GM18873 (cell line): ENCODE measurements at regions not wholly inside any gene's neighbourhood (a gene's known extent, or its start where the extent isn't known, plus 50 kb on each side); places are given as distances from the start of the nearest gene placed in this dataset.
"Not testable (repeated sequence)": the region's sequence is repeated elsewhere in the genome, so short reads cannot be mapped to it uniquely, and the experiment has no call there.

Source experiments
- ATAC-seq: cut with Tn5 transposase; IDR thresholded peaks from one replicate; pipeline ENCODE4 v1.9.1; 2021; ENCODE audit warnings: mild to moderate bottlenecking, moderate library complexity, moderate number of reproducible peaks; ENCODE audit not compliant: unreplicated experiment, low FRiP score

- no peak for ATAC-seq
These were observed 55.0 kb upstream of the PPP1R2C start for GRCh38 chrX:42832764-42833549.

DNA sequence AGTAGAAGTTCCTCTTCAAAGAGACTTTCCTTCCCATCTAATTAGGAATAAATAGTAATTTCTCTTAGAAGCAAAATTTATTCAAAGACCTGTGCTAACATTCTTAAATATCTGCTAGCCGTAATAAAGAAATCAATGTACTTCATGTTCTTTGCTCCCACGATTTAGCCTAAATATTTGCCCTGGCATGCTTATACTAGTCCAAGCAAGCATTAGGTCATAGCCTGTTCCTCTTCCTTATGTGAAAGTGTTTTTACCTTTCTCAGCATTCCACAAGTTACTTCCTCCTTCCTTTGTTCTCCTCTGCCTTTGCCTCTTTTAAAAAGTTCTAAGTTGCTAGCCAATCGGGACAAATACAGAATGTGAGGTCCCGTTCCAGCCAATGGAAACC, 55.6 kb upstream of the PPP1R2C start:
- ATAC-seq: not testable (repeated sequence)

GRCh38 chrX:42837101-42837726, 59.3 kb upstream of the PPP1R2C start:
- no peak for ATAC-seq

GRCh38 chrX:42837747-42838146, 59.8 kb upstream of the PPP1R2C start:
- no peak for ATAC-seq

- no peak for ATAC-seq
These were observed 61.7 kb upstream of the PPP1R2C start for GRCh38 chrX:42839632-42840031.

DNA sequence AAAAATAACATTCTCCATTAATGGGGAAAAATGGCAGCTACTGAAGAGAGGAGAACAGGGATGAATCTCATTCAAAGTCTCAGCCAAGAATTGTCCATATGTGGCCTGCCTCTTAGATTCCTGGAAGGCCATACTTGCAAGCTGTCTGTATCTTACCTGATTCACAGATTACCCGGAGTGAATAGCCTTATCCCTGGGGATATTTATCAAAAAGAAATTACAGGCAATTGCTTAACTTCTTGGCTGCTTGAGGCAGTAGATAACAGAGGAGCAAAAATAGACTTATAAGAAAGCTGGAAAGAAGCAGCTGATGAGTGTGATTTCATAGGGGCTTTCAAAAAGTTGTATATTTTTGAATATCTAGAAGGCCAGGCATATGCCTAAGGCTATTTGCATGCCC, 68.8 kb upstream of the PPP1R2C start:
- no peak for ATAC-seq

- ATAC-seq: no peak
These were observed 77.3 kb upstream of the PPP1R2C start for GRCh38 chrX:42855259-42855658.

- ATAC-seq: no peak
These were observed 79.8 kb upstream of the PPP1R2C start for GRCh38 chrX:42857766-42858165.

- no peak for ATAC-seq
These were observed 91.0 kb upstream of the PPP1R2C start for GRCh38 chrX:42869011-42869410.

DNA sequence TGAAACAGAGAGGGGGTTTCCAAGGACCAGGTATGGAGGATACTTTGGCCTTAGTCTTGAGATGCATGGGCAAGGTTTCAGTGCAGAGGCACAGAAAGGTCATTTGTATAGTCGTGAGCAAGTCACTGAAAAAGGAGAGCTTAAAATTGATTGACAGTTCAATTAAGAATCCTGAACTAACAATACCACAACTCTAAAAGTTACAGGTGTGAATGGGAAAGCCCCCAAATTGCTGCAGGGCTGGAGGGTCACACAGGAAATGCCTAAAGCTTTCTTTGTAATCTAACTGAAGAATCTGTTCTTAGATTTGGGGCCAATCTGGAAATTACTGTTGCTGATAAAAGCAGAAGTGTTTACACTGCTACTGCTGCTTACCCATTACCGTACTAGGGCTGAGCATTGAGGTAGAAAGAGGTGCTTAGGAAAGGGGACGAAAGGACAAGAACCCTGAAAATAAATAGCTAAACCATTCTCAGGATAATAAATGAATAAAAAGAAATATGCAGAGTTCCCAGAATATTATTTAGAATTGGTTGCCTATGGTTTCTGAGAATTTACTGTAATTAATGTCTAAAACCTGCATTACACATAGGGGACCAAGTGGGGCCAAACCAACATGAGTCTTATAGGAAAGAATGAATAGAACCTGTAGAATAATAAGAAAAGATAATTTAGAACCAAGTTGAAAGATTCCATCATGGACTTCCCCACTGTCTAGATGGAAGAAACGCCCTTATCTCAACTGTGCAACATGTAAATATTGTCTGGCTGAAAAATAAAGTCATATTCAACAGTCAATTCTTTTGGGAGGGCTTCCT, 91.9 kb upstream of the PPP1R2C start:
- peak; percentile 82 for ATAC-seq

- no peak for ATAC-seq
These were observed 108.6 kb upstream of the PPP1R2C start for GRCh38 chrX:42886519-42886918.

GRCh38 chrX:42900947-42901346, 123.0 kb upstream of the PPP1R2C start:
- ATAC-seq: no peak

- no peak for ATAC-seq
These were observed 124.5 kb upstream of the PPP1R2C start for GRCh38 chrX:42902513-42902912.

DNA sequence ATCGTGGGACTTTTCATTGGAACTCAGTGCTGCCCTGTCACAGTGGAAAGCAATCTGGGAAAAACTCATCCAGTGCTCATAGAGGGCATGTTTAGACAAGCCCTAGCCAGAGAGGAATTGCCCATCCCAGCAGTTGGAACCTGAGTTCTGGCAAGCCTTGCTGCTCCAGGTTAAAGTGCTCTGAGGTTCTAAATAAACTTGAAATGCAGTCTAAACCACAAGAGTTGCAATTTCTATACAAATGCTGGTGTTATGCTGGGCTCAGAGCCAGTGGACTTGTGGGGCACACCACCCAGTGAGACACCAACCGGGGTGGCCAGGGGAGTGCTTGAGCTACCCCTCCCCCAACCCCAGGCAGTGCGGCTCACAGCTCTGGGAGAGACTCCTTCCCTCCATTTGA, 142.8 kb upstream of the PPP1R2C start:
- ATAC-seq: no peak

- no peak for ATAC-seq
These were observed 152.1 kb upstream of the PPP1R2C start for GRCh38 chrX:42930071-42930470.

GRCh38 chrX:42930951-42931350, 153.0 kb upstream of the PPP1R2C start:
- ATAC-seq: no peak

GRCh38 chrX:42933187-42933586, 155.2 kb upstream of the PPP1R2C start:
- ATAC-seq: no peak

DNA sequence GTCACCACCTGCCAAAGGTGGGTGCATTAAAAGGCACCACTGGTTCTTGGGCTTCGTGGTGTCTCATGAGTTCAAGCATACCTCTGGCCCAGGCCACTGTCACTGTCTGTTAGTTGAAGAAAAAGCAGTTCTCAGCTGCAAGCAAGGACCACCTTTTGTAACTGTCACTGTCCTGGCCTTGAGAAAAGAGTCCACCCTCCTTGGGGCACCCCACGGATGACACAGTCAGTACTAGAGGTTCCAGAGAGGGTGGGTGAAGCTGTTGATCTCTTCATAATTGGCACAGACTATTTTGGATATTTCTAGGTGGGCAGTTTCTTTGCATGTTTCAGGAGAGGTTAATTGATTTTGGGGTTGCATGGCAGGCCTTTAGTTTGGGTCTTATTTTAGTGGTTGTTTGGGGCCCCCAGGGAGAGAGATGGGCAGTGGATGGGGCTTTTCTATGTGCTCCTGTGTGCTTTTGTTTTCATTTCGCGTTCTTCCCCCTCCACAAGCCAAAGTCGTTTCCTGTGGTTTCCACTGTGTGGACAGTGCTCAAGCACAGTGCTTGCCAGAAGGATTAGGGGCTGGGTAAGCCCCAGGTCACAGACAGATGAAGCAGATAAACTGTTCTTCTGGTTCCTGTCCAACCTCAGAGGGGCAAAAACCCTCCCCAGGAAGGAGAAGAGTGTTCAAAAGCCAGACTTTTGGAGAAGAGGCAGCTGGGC, 156.2 kb upstream of the PPP1R2C start:
- peak; percentile 94 for ATAC-seq

DNA sequence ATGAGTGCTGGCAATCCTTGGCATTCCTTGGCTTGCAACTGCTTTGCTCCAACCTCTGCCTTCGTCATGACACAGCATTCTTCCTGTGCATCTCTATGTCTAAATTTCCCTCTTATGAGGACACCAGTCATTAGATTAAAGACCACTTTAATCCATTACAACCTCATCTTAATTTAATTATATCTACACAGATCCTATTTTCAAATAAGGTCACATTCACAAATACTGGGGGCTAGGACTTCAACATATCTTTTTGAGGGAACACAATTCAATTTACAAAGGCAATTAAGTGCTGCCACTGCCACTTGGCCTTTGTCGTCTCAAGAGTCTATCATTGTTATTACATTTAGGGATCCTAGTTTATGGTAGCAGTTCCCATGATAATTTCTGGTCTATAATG, 163.7 kb upstream of the PPP1R2C start:
- ATAC-seq: no peak

- peak; percentile 80 for ATAC-seq
These were observed 165.3 kb upstream of the PPP1R2C start for GRCh38 chrX:42943051-42943974.
